ENCODE measurements at regions not wholly inside any gene's neighbourhood (a gene's known extent, or its start where the extent isn't known, plus 50 kb on each side); places are given as distances from the start of the nearest gene placed in this dataset.
A peak's percentile ranks its signal among the peaks of the same experiment; 100 is the strongest.
"Not testable (repeated sequence)": the region's sequence is repeated elsewhere in the genome, so short reads cannot be mapped to it uniquely, and the experiment has no call there.

GRCh38 chrX:124181515-124181914 is 150.9 kb upstream of the TEX13D start:
- not testable (repeated sequence) for H3K4me3 Mint-ChIP-seq; H3K36me3 Mint-ChIP-seq (ENCODE audit: low read depth); DNase-seq (ENCODE audit: low read depth, low spot score); H3K27me3 Mint-ChIP-seq (ENCODE audit: low read depth); H3K9me3 Mint-ChIP-seq; H3K4me1 Mint-ChIP-seq; H3K27ac Mint-ChIP-seq (ENCODE audit: unreplicated experiment)

GRCh38 chrX:124190440-124190839 is 142.0 kb upstream of the TEX13D start:
- DNase-seq (ENCODE audit: low read depth, low spot score): no peak
- TF ChIP-seq CTCF (conservative IDR thresholded peaks at IDR 0.05): no peak
- Mint-ChIP-seq H3K4me3 (no peak overlapping the region), H3K4me1 (peaks cover 10% of the 10 kb centered on the region), H3K9me3 (peaks cover 4% of the 10 kb centered on the region), H3K27ac (ENCODE audit: unreplicated experiment) (no peak overlapping the region), H3K27me3 (ENCODE audit: low read depth) (no peaks in the 10 kb centered on the region), H3K36me3 (ENCODE audit: low read depth) (no peaks in the 10 kb centered on the region)

- no peak for DNase-seq (ENCODE audit: low read depth, low spot score)
- H3K4me3 Mint-ChIP-seq: no peak overlapping the region
- H3K27ac Mint-ChIP-seq (ENCODE audit: unreplicated experiment): no peak overlapping the region
- TF ChIP-seq CTCF (conservative IDR thresholded peaks at IDR 0.05): no peak
- peaks cover 15% of the 10 kb centered on the region for H3K9me3 Mint-ChIP-seq
- H3K4me1 Mint-ChIP-seq: peaks cover 10% of the 10 kb centered on the region
- H3K27me3 Mint-ChIP-seq (ENCODE audit: low read depth): no peaks in the 10 kb centered on the region
- H3K36me3 Mint-ChIP-seq (ENCODE audit: low read depth): no peaks in the 10 kb centered on the region
Measured at GRCh38 chrX:124194199-124194598, 138.3 kb upstream of the TEX13D start.

- peaks cover 10% of the 10 kb centered on the region for H3K4me1 Mint-ChIP-seq
- H3K36me3 Mint-ChIP-seq (ENCODE audit: low read depth): no peaks in the 10 kb centered on the region
- no peak overlapping the region for H3K4me3 Mint-ChIP-seq
- DNase-seq (ENCODE audit: low read depth, low spot score): no peak
- H3K27ac Mint-ChIP-seq (ENCODE audit: unreplicated experiment): no peak overlapping the region
- no peak for TF ChIP-seq CTCF (conservative IDR thresholded peaks at IDR 0.05)
- H3K9me3 Mint-ChIP-seq: peaks cover 19% of the 10 kb centered on the region
- H3K27me3 Mint-ChIP-seq (ENCODE audit: low read depth): no peaks in the 10 kb centered on the region
Measured at GRCh38 chrX:124194901-124195300, 137.6 kb upstream of the TEX13D start.

DNA sequence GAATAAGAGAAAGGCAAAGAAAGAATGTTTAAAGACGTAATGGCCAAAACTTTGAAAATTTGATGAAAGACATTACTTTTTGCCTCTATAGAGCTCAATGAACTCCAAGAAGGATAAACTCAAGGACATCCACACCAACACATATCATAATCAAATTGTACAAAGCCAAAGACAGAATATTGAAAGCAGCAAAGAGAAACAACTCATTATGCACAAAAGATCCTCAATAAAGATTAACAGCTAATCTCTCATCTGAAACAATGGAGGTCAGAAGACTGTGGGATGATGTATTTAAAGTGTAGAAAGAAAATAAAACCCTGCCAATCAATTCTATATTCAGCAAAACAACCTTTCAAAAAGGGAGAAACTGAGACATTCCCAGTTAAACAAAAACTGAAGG is 129.1 kb upstream of the TEX13D start:
- no peak overlapping the region for H3K27ac Mint-ChIP-seq (ENCODE audit: unreplicated experiment)
- TF ChIP-seq CTCF (conservative IDR thresholded peaks at IDR 0.05): no peak
- H3K27me3 Mint-ChIP-seq (ENCODE audit: low read depth): no peaks in the 10 kb centered on the region
- no peak overlapping the region for H3K4me3 Mint-ChIP-seq
- peaks cover 37% of the 10 kb centered on the region for H3K9me3 Mint-ChIP-seq
- DNase-seq (ENCODE audit: low read depth, low spot score): no peak
- H3K4me1 Mint-ChIP-seq: no peaks in the 10 kb centered on the region
- peaks cover 23% of the 10 kb centered on the region for H3K36me3 Mint-ChIP-seq (ENCODE audit: low read depth)

- Mint-ChIP-seq H3K27ac (ENCODE audit: unreplicated experiment) (peak overlapping the region; percentile 13), H3K36me3 (ENCODE audit: low read depth) (peaks cover 15% of the 10 kb centered on the region), H3K4me3 (no peak overlapping the region), H3K27me3 (ENCODE audit: low read depth) (no peaks in the 10 kb centered on the region), H3K9me3 (peaks cover 22% of the 10 kb centered on the region), H3K4me1 (peaks cover 33% of the 10 kb centered on the region)
- no peak for DNase-seq (ENCODE audit: low read depth, low spot score)
- no peak for TF ChIP-seq CTCF (conservative IDR thresholded peaks at IDR 0.05)
Measured at GRCh38 chrX:124208660-124209059, 123.8 kb upstream of the TEX13D start.
